HUES64 (cell line): ENCODE measurements at regions not wholly inside any gene's neighbourhood (a gene's known extent, or its start where the extent isn't known, plus 50 kb on each side); places are given as distances from the start of the nearest gene placed in this dataset.

Source experiments
- H3K27ac ChIP-seq: 2 replicates; pipeline ENCODE4 v1.7.0; 2013; ENCODE audit warnings: low read depth, low read length, inconsistent platforms
- H3K27me3 ChIP-seq: 2 replicates; pipeline ENCODE4 v1.6.1; 2013; ENCODE audit warnings: mild to moderate bottlenecking, low read length; ENCODE audit not compliant: insufficient read depth
- H3K36me3 ChIP-seq: 2 replicates; pipeline ENCODE4 v1.6.1; 2013; ENCODE audit warnings: mild to moderate bottlenecking, low read length; ENCODE audit not compliant: insufficient read depth
- H3K4me1 ChIP-seq: 2 replicates; pipeline ENCODE4 v1.6.1; 2013; ENCODE audit warnings: mild to moderate bottlenecking, low read length, moderate library complexity; ENCODE audit not compliant: insufficient read depth
- H3K4me3 ChIP-seq: 2 replicates; pipeline ENCODE4 v1.5.1; 2013; ENCODE audit warnings: mild to moderate bottlenecking, low read length, moderate library complexity
- H3K9ac ChIP-seq: 2 replicates; pipeline ENCODE4 v1.6.1; 2013; ENCODE audit warnings: mild to moderate bottlenecking, low read depth, low read length
- H3K9me3 ChIP-seq: 2 replicates; pipeline ENCODE4 v1.6.1; 2013; ENCODE audit warnings: low read depth, low read length; ENCODE audit not compliant: insufficient read depth
- WGBS: fragments of 150-250, 120-280 bp; methylation state at CpG from one replicate; pipeline ENCODE4 v1.1.7; 2013; ENCODE audit warnings: missing lambda C conversion rate; 5-methylcytosine and 5-hydroxymethylcytosine counted together

DNA sequence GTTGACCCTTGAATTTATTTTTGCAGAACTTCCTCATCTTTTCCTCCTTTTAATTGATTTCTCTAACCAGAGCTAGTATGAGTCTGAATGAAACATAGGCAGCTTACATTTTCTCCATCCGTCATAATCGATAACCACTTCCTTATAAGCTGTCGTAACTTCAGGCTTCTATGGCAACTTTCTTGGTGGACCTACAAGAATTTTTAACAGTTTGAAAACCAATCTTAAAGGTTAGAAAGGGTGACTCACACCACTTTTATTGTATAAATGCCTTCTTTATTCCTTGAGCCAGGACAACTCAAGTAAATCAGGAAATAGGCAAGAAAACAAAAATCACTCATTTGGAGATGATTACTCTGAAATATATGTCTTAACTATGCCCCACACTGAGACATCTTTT is 105.7 kb upstream of the KL start:
- Histone ChIP-seq H3K27me3 (no peaks in the 10 kb centered on the region), H3K9ac (no peak overlapping the region), H3K36me3 (no peaks in the 10 kb centered on the region), H3K27ac (no peak overlapping the region), H3K4me3 (no peak overlapping the region), H3K4me1 (peaks cover 9% of the 10 kb centered on the region), H3K9me3 (no peaks in the 10 kb centered on the region)
- 96% methylated on average over 3 of the region's 3 CpGs for WGBS

DNA sequence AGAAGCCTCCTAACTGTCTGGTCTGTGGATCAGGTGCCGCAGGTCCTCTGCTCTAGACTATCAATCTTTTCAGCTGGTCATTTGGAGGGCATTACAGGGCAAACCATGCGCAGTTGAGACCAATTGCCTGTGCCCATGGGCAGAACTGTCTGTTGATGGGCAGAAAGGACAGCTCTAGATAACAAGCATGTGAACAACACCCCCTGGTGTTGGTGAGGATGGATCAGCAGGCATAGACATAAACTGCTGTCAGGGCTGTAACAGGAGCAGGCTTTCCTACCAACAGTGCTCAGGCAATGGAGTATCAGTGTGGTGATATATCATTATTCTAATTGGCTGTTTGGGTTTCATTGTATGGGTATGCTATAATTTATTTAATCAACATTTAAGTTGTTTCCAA is 104.7 kb upstream of the KL start:
- H3K4me3 ChIP-seq = no peak overlapping the region
- no peaks in the 10 kb centered on the region for H3K9me3 ChIP-seq
- no peak overlapping the region for H3K9ac ChIP-seq
- H3K27me3 ChIP-seq = no peaks in the 10 kb centered on the region
- no peak overlapping the region for H3K27ac ChIP-seq
- H3K36me3 ChIP-seq = no peaks in the 10 kb centered on the region
- no peaks in the 10 kb centered on the region for H3K4me1 ChIP-seq
- WGBS = 88% methylated on average over 2 of the region's 2 CpGs

DNA sequence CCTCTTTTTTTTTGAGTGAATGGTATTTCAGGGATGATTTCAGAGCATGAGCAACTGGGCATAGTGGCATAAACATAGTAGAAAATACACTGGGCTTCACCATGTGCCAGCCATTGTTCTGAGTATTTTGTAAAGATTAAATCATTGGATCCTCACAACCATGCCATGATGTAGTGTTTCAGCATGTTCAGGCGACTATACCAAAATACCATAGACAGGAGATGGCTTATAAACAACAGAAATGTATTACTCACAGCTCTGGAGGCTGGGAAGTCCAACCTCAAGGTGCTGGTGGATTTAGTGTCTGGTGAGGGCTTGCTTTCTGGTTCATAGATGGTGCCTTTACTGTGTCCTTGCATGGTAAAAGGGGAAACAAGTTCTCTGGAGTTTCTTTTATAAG is 101.5 kb upstream of the KL start:
- WGBS = 90% methylated on average over 1 of the region's 1 CpG
- no peak overlapping the region for H3K9ac ChIP-seq

DNA sequence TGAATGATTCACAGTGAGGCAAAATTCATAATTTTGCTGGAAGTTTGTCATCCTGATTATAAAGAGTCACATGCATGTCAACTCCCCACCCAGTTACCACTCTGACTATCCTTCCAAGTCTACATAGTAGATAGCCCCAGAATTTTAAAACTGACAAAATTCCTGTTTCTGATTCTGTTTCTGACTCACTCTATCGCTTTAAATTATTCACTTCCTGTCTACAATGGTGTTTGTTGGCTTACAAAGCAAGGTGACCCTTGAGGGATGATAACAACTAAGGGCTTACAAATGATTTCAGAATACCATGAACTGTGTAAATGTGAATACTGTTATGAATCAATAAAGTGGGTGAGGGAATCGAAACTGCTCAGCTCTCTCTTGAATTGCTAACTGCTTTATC is 98.7 kb upstream of the KL start:
- H3K4me3 ChIP-seq = no peak overlapping the region
- 100% methylated on average over 1 of the region's 2 CpGs for WGBS
- no peaks in the 10 kb centered on the region for H3K9me3 ChIP-seq
- no peaks in the 10 kb centered on the region for H3K27me3 ChIP-seq
- H3K4me1 ChIP-seq = no peaks in the 10 kb centered on the region
- no peak overlapping the region for H3K27ac ChIP-seq
- H3K9ac ChIP-seq = no peak overlapping the region
- H3K36me3 ChIP-seq = no peaks in the 10 kb centered on the region

More for the DNA sequence above, 101.5 kb upstream of the KL start:
- Histone ChIP-seq H3K27ac (no peak overlapping the region), H3K4me1 (no peaks in the 10 kb centered on the region), H3K4me3 (no peak overlapping the region), H3K9me3 (no peaks in the 10 kb centered on the region), H3K27me3 (no peaks in the 10 kb centered on the region), H3K36me3 (no peaks in the 10 kb centered on the region)

GRCh38 chr13:32923725-32924124 is 92.5 kb upstream of the KL start:
- H3K4me1 ChIP-seq = no peaks in the 10 kb centered on the region
- 97% methylated on average over 1 of the region's 1 CpG for WGBS
- H3K9ac ChIP-seq = no peak overlapping the region
- H3K9me3 ChIP-seq = 0 out of 2 replicates have a peak, but pooled peaks cover 2% of the 10 kb centered on the region
- no peak overlapping the region for H3K4me3 ChIP-seq
- H3K36me3 ChIP-seq = no peaks in the 10 kb centered on the region
- H3K27ac ChIP-seq = no peak overlapping the region
- H3K27me3 ChIP-seq = no peaks in the 10 kb centered on the region

- 87% methylated on average over 3 of the region's 3 CpGs for WGBS
- no peaks in the 10 kb centered on the region for H3K4me1 ChIP-seq
- no peaks in the 10 kb centered on the region for H3K27me3 ChIP-seq
- no peak overlapping the region for H3K4me3 ChIP-seq
- 0 out of 2 replicates have a peak, but pooled peaks cover 3% of the 10 kb centered on the region for H3K9me3 ChIP-seq
- H3K36me3 ChIP-seq = no peaks in the 10 kb centered on the region
- no peak overlapping the region for H3K27ac ChIP-seq
- no peak overlapping the region for H3K9ac ChIP-seq
Measured at GRCh38 chr13:32924886-32925285, 91.3 kb upstream of the KL start.

DNA sequence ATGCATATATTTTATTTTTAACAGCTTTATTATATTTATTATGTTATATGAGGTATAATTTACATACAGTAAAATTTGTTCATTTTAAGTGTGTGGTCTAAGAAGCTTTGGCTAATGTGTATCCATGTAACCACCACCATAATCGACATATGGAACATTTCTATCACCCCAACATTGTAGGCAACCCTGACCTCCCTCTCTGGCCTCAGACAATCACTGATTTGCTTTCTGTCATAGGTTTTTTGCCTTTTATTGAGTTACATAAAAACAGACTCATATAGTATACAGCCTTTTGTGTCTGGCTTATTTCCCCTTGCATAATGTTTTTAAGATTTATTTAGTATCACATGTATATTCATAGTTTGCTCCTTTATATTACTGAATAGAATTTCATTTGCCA is 90.7 kb upstream of the KL start:
- WGBS = 100% methylated on average over 1 of the region's 1 CpG
- H3K27me3 ChIP-seq = no peaks in the 10 kb centered on the region
- H3K36me3 ChIP-seq = no peaks in the 10 kb centered on the region
- no peak overlapping the region for H3K9ac ChIP-seq
- no peak overlapping the region for H3K27ac ChIP-seq
- H3K4me1 ChIP-seq = no peaks in the 10 kb centered on the region
- H3K4me3 ChIP-seq = no peak overlapping the region
- 0 out of 2 replicates have a peak, but pooled peaks cover 3% of the 10 kb centered on the region for H3K9me3 ChIP-seq

DNA sequence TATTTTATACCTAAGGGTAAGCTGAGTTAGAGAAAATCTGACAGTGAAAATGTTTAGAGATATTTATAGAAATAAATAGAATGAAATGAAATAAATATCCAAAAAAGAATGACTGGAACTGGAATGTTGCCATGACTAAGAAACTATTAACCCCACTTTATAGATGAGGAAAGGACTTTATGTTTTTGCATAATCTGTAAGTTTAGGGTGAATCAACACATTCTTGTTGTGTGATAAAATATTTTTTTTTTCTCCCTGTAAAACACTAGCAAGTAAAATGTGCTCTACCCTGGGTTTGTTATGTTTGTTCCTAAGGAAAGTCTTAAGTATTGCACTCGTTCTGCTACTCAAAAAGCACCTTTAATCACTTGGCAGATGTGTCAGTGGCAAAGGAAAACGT is 83.8 kb upstream of the KL start:
- Histone ChIP-seq H3K9me3 (0 out of 2 replicates have a peak, but pooled peaks cover 5% of the 10 kb centered on the region), H3K4me1 (no peaks in the 10 kb centered on the region), H3K36me3 (no peaks in the 10 kb centered on the region), H3K4me3 (no peak overlapping the region), H3K27ac (no peak overlapping the region), H3K9ac (no peak overlapping the region), H3K27me3 (no peaks in the 10 kb centered on the region)
- WGBS = 86% methylated on average over 1 of the region's 2 CpGs

DNA sequence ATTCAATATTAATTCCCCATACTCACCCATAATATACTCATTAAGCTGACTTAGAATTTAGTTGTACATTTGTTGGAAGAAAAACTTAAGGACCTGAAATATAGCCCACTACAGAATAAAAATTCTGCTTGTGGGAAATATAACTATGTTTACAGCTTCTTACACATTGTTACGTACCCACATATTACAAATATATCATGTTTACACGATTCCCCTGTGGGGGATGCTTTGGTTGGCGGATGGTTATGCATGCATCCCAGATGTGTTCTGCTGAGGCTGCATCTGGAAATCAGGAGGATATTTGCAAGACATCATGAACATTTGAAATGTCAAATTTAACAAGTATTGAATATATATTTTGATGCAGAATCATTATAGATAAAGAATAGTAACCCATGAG is 79.5 kb upstream of the KL start:
- 100% methylated on average over 2 of the region's 3 CpGs for WGBS
- H3K4me3 ChIP-seq = no peak overlapping the region

DNA sequence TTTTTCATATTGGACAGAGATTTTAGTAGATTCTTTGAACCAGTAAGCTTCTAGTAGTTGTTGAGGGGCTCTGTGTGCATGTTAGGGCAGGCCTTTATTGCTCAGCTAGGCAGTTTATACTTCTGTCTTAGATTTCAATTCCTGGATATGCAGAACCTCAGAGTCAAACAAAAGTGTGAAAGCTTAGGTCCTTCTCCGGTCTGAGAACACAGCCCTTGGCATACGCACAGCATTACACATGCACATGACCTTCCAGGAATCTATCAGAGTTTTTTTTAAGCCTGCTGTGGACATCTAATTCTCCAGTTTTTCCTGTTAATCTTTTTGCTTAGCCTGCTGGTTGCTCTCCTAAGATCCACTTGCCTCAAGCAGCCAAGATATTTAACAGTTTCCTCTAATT is 77.9 kb upstream of the KL start:
- no peak overlapping the region for H3K27ac ChIP-seq
- no peak overlapping the region for H3K9ac ChIP-seq
- H3K9me3 ChIP-seq = peaks cover 13% of the 10 kb centered on the region; the same call in 1 of the 2 replicates
- no peaks in the 10 kb centered on the region for H3K36me3 ChIP-seq
- no peak overlapping the region for H3K4me3 ChIP-seq
- H3K27me3 ChIP-seq = no peaks in the 10 kb centered on the region
- no peaks in the 10 kb centered on the region for H3K4me1 ChIP-seq
- 94% methylated on average over 2 of the region's 2 CpGs for WGBS

More for the DNA sequence above, 79.5 kb upstream of the KL start:
- Histone ChIP-seq H3K27me3 (no peaks in the 10 kb centered on the region), H3K27ac (no peak overlapping the region), H3K9me3 (peaks cover 13% of the 10 kb centered on the region; the same call in 1 of the 2 replicates), H3K9ac (no peak overlapping the region), H3K36me3 (no peaks in the 10 kb centered on the region), H3K4me1 (no peaks in the 10 kb centered on the region)

- H3K4me3 ChIP-seq = no peak overlapping the region
- no peak overlapping the region for H3K9ac ChIP-seq
- peaks cover 13% of the 10 kb centered on the region; the same call in 1 of the 2 replicates for H3K9me3 ChIP-seq
- H3K27me3 ChIP-seq = no peaks in the 10 kb centered on the region
- no peak overlapping the region for H3K27ac ChIP-seq
- 91% methylated on average over 2 of the region's 2 CpGs for WGBS
- no peaks in the 10 kb centered on the region for H3K4me1 ChIP-seq
- H3K36me3 ChIP-seq = no peaks in the 10 kb centered on the region
Measured at GRCh38 chr13:32938907-32939306, 77.3 kb upstream of the KL start.

DNA sequence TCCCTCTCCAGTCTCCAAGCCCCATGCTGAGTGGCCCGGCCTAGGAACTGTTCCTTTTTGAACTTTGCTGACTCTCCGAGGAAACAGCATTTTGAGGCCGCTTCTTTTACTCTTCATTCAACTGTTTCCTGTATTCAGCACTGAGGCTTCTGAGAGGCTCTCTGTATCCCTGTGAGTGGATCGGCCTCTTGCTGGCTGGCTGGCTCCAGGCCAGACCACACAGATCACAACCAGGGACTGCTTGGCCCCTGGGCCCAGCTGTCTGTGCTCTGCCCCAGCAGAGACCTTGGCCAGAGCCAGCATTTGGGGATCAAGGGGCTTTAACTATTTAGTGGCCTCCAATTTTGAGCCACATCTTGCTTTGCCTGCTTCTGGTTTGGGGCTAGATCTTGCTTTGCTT is 75.6 kb upstream of the KL start:
- Histone ChIP-seq H3K9me3 (peaks cover 13% of the 10 kb centered on the region; the same call in 1 of the 2 replicates), H3K27ac (no peak overlapping the region), H3K36me3 (no peaks in the 10 kb centered on the region), H3K27me3 (no peaks in the 10 kb centered on the region), H3K4me1 (no peaks in the 10 kb centered on the region), H3K4me3 (no peak overlapping the region), H3K9ac (no peak overlapping the region)
- 87% methylated on average over 4 of the region's 4 CpGs for WGBS
